Uterus (tissue), 3 donors: ENCODE measurements at regions not wholly inside any gene's neighbourhood (a gene's known extent, or its start where the extent isn't known, plus 50 kb on each side); places are given as distances from the start of the nearest gene placed in this dataset.
"Not testable (repeated sequence)": the region's sequence is repeated elsewhere in the genome, so short reads cannot be mapped to it uniquely, and the experiment has no call there.

Experiments used
- DNase-seq, 2 donors: peaks; one replicate each; pipeline ENCODE4 v3.0.0-alpha.2; 2019 to 2020
- H3K27ac ChIP-seq, 2 donors: fragments of 200-600 bp; sonication (generic); 1 replicate in 1 of 2; 2 replicates in 1 of 2; pipeline ENCODE4 v1.5.1; 2016 to 2018
- H3K27me3 ChIP-seq, 2 donors: fragments of 200-600 bp; sonication (generic); one replicate each; pipeline ENCODE4 v1.5.1; 2018 to 2019; ENCODE audit warnings: control low read depth in 1 of 2
- H3K36me3 ChIP-seq, 2 donors: fragments of 200-600 bp; sonication (generic); one replicate each; pipeline ENCODE4 v1.5.1; 2019; ENCODE audit warnings: control low read depth in 1 of 2
- H3K4me1 ChIP-seq, 2 donors: fragments of 200-600 bp; sonication (generic); one replicate each; pipeline ENCODE4 v1.5.1; 2018 to 2019; ENCODE audit warnings: control low read depth in 1 of 2
- H3K4me3 ChIP-seq, 2 donors: fragments of 200-600 bp; sonication (generic); 1 replicate in 1 of 2; 2 replicates in 1 of 2; pipeline ENCODE4 v1.5.1; 2018 to 2019; ENCODE audit warnings: mild to moderate bottlenecking in 1 of 2
- H3K9me3 ChIP-seq, 2 donors: fragments of 200-600 bp; sonication (generic); one replicate each; pipeline ENCODE4 v1.5.1; 2019; ENCODE audit warnings: control low read depth in 1 of 2
- POLR2A ChIP-seq, 2 donors: fragments of 450-650 bp; IDR thresholded peaks; one replicate each; pipeline ENCODE4 v1.6.1; 2016; ENCODE audit warnings: antibody characterized with exemption in 2 of 2, mild to moderate bottlenecking in 1 of 2, moderate library complexity in 1 of 2
- intact Hi-C: fragments of 100-400 bp; cut with DNase I; formaldehyde crosslinking; loops from one replicate; pipeline ENCODE4 v1.15.1; 2023; ENCODE audit warnings: low total_unique reads
- TF ChIP-seq, protein P1 (sequence below), 4 experiments: fragments of 200-600 bp in 2 of 4; fragments of 450-650 bp in 2 of 4; sonication (generic) in 2 of 4; IDR thresholded peaks; one replicate each; pipeline ENCODE4 v1.5.1; 2016 to 2019; ENCODE audit warnings: antibody characterized with exemption in 4 of 4, mild to moderate bottlenecking in 2 of 4, moderate library complexity in 1 of 4
- donor health status: DM: yes; HTN: yes; CAD: no.

DNA sequence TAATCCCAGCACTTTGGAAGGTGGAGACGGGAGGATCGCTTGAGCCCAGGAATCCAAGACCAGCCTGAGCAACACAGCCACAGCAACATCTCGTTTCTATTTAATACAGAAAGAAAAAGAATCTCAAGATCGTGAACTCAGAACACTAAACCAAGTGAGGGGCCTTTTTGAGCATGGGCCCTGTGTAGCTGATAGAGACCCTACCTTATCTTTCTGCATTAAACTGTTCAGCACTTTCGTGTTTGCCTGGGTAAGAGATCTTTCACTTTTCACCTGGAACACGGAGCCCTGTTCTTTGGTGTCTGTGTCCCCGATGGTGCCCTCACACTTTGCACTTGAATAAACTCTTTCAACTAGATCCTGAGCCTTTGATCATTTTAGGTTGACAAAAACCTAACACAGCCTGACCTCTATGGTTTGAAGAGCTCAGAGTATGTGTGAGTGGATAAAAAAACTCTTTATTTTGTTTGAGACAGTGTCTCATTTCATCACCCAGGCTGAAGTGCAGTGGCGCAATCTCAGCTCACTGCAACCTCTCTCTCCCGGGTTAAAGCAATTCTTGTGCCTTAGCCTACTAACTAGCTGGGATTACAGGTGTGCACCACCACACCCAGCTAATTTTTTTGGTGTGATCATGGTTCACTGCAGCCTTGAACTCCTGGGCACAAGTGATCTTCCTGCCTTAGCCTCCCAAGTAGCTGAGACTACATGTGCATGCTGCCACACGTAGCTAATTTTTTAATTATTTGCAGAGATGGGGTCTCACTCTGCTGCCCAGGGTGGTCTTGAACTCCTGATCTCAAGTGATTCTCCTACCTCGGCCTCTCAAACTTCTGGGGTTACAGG lies 83.8 kb upstream of the GRIN2A start:
- no peak for DNase-seq
- TF ChIP-seq POLR2A (IDR thresholded peaks at IDR 0.05), result no peak
- TF ChIP-seq, protein P1, sequence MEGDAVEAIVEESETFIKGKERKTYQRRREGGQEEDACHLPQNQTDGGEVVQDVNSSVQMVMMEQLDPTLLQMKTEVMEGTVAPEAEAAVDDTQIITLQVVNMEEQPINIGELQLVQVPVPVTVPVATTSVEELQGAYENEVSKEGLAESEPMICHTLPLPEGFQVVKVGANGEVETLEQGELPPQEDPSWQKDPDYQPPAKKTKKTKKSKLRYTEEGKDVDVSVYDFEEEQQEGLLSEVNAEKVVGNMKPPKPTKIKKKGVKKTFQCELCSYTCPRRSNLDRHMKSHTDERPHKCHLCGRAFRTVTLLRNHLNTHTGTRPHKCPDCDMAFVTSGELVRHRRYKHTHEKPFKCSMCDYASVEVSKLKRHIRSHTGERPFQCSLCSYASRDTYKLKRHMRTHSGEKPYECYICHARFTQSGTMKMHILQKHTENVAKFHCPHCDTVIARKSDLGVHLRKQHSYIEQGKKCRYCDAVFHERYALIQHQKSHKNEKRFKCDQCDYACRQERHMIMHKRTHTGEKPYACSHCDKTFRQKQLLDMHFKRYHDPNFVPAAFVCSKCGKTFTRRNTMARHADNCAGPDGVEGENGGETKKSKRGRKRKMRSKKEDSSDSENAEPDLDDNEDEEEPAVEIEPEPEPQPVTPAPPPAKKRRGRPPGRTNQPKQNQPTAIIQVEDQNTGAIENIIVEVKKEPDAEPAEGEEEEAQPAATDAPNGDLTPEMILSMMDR (IDR thresholded peaks at IDR 0.05), result no peak
- Histone ChIP-seq H3K4me1 (no peaks in the 10 kb centered on the region), H3K27ac (no peak overlapping the region), H3K27me3 (no peaks in the 10 kb centered on the region), H3K4me3 (no peak overlapping the region), H3K36me3 (no peaks in the 10 kb centered on the region), H3K9me3 (no peaks in the 10 kb centered on the region)
- intact Hi-C loops, result no loop called here

DNA sequence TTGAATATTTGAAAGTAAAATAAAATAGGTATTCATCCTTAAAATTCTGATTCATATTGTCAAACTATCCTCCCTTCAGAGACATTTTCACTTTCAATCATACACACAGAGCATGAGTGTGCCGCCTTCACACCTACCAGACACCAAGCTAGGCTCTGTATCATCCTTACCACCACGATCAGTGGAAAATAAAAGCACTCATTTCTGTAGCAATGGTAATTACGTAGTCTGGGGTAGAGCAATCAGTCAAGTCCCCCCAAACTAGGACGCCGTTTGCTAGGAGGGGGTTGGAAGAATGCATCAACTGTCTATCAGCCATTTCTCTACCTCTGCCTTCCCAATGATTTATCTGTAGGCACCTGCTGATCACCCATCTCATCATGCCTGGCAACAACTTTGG lies 84.6 kb upstream of the GRIN2A start:
- TF ChIP-seq, protein P1 (IDR thresholded peaks at IDR 0.05), result no peak
- TF ChIP-seq POLR2A (IDR thresholded peaks at IDR 0.05), result no peak
- no peaks in the 10 kb centered on the region for H3K4me1 ChIP-seq
- no peak overlapping the region for H3K4me3 ChIP-seq
- no peaks in the 10 kb centered on the region for H3K9me3 ChIP-seq
- intact Hi-C loops, result no loop called here
- H3K36me3 ChIP-seq, result no peaks in the 10 kb centered on the region
- DNase-seq, result no peak
- no peak overlapping the region for H3K27ac ChIP-seq
- no peaks in the 10 kb centered on the region for H3K27me3 ChIP-seq

DNA sequence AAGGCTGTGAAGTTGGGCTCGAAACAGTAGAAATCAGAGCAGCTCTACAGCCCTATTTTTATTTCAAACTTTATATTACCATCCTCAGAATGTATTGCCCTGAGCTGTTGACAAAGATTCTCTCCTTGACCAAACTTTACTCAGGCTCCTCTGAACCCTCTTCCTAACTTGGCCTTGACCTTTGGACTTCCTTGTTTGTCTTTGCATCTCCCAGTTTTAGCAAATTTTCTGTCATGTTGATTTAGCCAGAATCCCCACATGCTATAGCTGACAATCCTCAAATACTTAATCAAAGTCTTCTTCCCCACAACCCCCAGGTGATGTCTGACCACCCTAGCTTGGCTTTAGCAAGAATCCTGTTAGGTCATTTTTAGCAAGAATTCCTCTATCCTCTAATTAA lies 87.4 kb upstream of the GRIN2A start:
- no peaks in the 10 kb centered on the region for H3K36me3 ChIP-seq
- DNase-seq, result no peak
- intact Hi-C loops, result no loop called here
- no peaks in the 10 kb centered on the region for H3K9me3 ChIP-seq
- H3K27me3 ChIP-seq, result no peaks in the 10 kb centered on the region
- H3K27ac ChIP-seq, result no peak overlapping the region
- no peaks in the 10 kb centered on the region for H3K4me1 ChIP-seq
- no peak for TF ChIP-seq POLR2A (IDR thresholded peaks at IDR 0.05)
- TF ChIP-seq, protein P1 (IDR thresholded peaks at IDR 0.05), result no peak
- H3K4me3 ChIP-seq, result no peak overlapping the region

DNA sequence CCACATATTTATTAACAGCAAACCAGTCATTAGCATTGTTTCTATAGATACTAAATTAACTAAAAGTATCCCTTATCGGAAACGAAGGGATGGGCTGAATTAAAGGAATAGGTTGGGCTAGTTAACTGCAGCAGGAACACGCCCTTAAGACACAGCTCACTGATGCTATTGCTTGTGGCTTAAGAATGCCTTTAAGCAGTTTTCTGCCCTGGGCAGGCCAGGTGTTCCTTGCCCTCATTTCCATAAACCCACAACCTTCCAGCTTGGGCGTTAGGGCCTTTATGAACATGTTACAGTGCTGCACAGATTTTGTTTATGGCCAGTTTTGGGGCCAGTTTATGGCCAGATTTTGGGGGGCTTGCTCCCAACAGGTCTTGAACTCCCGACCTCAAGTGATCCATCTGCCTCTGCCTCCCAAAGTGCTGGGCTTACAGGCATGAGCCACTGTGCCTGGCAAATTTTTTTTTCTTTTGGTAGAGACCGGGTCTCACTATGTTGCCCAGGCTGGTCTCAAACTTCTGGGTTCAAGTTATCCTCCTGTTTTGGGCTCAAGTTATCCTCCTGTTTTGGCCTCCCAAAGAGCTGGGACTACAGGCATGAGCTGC lies 90.1 kb upstream of the GRIN2A start:
- H3K4me3 ChIP-seq, H3K36me3 ChIP-seq, DNase-seq, intact Hi-C loops, H3K27me3 ChIP-seq, H3K27ac ChIP-seq, H3K4me1 ChIP-seq, H3K9me3 ChIP-seq: not testable (repeated sequence)

DNA sequence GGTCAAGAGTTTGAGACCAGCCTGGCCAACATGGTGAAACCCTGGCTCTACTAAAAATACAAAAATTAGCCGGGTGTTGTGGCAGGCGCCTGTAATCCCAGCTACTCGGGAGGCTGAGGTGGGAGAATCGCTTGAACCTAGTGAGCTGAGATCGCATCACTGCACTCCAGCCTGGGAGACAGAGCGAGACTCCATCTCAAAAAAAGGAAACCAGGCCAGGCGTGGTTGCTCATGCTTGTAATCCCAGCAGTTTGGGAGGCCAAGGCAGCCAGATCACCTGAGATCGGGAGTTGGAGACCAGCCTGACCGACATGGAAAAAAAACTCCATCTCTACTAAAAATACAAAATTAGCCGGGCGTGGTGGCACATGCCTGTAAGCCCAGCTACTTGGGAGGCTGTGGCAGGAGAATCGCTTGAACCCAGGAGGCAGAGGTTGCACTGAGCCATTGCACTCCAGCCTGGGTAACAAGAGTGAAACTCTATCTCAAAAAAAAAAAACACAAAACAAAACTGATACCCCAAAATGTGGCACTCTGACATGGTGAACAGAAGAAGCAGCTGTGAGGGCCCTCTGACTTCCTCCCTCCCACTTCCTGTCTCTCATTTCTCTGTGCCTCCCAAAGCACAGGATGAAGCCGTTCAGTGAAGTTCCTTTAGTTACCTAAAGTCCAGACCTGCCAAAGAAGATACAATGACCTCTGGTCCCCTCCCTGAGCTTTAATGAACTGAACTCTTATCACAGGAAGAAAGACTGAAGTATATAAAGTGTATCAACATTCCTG lies 93.2 kb upstream of the GRIN2A start:
- H3K36me3 ChIP-seq, H3K4me3 ChIP-seq, H3K27me3 ChIP-seq, H3K9me3 ChIP-seq, intact Hi-C loops, H3K4me1 ChIP-seq, H3K27ac ChIP-seq, DNase-seq: not testable (repeated sequence)

DNA sequence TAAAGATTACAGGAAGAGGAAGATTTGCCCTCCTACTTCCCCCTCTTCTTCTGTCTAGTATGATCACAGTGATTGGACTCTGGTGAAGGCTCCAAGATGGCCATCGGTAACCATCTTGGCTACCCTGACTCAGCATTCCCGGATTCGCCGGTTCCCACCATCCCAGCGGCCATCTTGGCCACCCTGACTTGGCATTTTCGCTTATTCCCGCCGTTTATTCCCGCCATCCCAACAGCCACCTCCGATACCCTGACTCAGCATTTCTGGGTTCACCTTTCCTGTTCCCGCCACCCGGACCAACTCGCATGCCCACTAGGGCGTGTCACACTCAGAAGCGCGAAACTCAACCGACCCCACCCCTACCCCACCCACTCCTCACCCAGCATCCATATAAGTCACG lies 95.4 kb upstream of the GRIN2A start:
- Histone ChIP-seq H3K4me3 (no peak overlapping the region), H3K36me3 (no peaks in the 10 kb centered on the region), H3K4me1 (no peaks in the 10 kb centered on the region), H3K9me3 (no peaks in the 10 kb centered on the region), H3K27me3 (no peaks in the 10 kb centered on the region), H3K27ac (no peak overlapping the region)
- no peak for TF ChIP-seq POLR2A (IDR thresholded peaks at IDR 0.05)
- TF ChIP-seq, protein P1 (IDR thresholded peaks at IDR 0.05), result no peak
- no peak for DNase-seq
- intact Hi-C loops, result no loop called here
